IPS DF 6.9 (cell line): ENCODE measurements at regions not wholly inside any gene's neighbourhood (a gene's known extent, or its start where the extent isn't known, plus 50 kb on each side); places are given as distances from the start of the nearest gene placed in this dataset.
"Not testable (repeated sequence)": the region's sequence is repeated elsewhere in the genome, so short reads cannot be mapped to it uniquely, and the experiment has no call there.

Experiments used
- DNase-seq: peaks from one replicate; pipeline ENCODE4 v3.0.0-alpha.2; 2013; ENCODE audit warnings: low read depth, low spot score
- H3K27ac ChIP-seq: one replicate; pipeline ENCODE4 v1.5.1; 2013; ENCODE audit warnings: low read length, control low read depth
- H3K27me3 ChIP-seq: 2 replicates; pipeline ENCODE4 v1.6.1; 2013; ENCODE audit warnings: mild to moderate bottlenecking, low read length; ENCODE audit not compliant: control insufficient read depth, insufficient read depth
- H3K36me3 ChIP-seq: 2 replicates; pipeline ENCODE4 v1.6.1; 2013; ENCODE audit warnings: low read length; ENCODE audit not compliant: control insufficient read depth, insufficient read depth
- H3K4me1 ChIP-seq: 2 replicates; pipeline ENCODE4 v1.6.1; 2013; ENCODE audit warnings: low read length; ENCODE audit not compliant: control insufficient read depth, insufficient read depth
- H3K4me3 ChIP-seq: 2 replicates; pipeline ENCODE4 v1.5.1; 2013; ENCODE audit warnings: mild to moderate bottlenecking, low read length
- H3K9me3 ChIP-seq: 2 replicates; pipeline ENCODE4 v1.6.1; 2013; ENCODE audit warnings: low read length, inconsistent platforms; ENCODE audit not compliant: control insufficient read depth, insufficient read depth
- WGBS: extraction: QIAGEN DNeasy Blood & Tissue Kit; methylation state at CpG from one replicate; pipeline ENCODE4 v1.1.7; 2013; ENCODE audit warnings: mixed read lengths, missing lambda C conversion rate; ENCODE audit not compliant: insufficient read length, insufficient coverage; 5-methylcytosine and 5-hydroxymethylcytosine counted together

DNA sequence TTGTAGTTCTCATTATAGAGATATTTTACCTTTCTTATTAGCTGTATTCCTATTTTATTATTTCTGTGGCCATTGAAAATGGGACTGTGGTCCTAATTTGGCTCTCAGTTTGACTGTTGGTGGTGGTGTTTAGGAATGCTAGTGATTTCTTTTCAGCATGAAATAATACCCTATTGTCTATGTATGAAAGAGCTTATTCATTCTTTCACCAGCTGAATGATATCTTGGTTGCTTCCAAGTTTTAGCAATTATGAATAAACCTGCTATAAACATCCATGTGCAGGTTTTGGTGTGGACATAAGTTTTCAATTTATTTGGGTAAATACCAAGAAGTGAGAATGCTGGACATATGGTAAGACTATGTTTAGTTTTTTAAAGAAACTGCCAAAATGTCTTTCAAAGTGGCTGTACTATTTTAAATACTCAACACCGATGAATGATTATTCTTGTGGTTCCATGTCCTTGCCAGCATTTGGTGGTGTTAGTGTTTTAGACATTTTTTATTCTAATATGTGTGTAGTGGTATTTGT lies 501.6 kb upstream of the GYPC start:
- Histone ChIP-seq H3K27ac (no peak overlapping the region), H3K36me3 (no peaks in the 10 kb centered on the region), H3K9me3 (no peaks in the 10 kb centered on the region), H3K27me3 (no peaks in the 10 kb centered on the region), H3K4me3 (no peak overlapping the region), H3K4me1 (no peaks in the 10 kb centered on the region)
- whole genome bisulfite sequencing, result no CpG with 5 or more reads among the region's 1 CpG
- DNase-seq, result no peak

- not testable (repeated sequence) for H3K4me3 ChIP-seq, DNase-seq, H3K36me3 ChIP-seq, H3K27me3 ChIP-seq, H3K4me1 ChIP-seq, H3K9me3 ChIP-seq, H3K27ac ChIP-seq
- WGBS, result no CpG with 5 or more reads among the region's 4 CpGs
Observed at GRCh38 chr2:126160950-126161349, 495.0 kb upstream of the GYPC start.

GRCh38 chr2:126172631-126173184 lies 483.2 kb upstream of the GYPC start:
- H3K4me3 ChIP-seq, result no peak overlapping the region
- no peak for DNase-seq
- no peaks in the 10 kb centered on the region; the same call in 1 of the 2 replicates for H3K27me3 ChIP-seq
- H3K36me3 ChIP-seq, result no peaks in the 10 kb centered on the region
- H3K9me3 ChIP-seq, result no peaks in the 10 kb centered on the region
- H3K4me1 ChIP-seq, result no peaks in the 10 kb centered on the region; the same call in 1 of the 2 replicates
- no CpG with 5 or more reads among the region's 6 CpGs for WGBS
- H3K27ac ChIP-seq, result no peak overlapping the region

DNA sequence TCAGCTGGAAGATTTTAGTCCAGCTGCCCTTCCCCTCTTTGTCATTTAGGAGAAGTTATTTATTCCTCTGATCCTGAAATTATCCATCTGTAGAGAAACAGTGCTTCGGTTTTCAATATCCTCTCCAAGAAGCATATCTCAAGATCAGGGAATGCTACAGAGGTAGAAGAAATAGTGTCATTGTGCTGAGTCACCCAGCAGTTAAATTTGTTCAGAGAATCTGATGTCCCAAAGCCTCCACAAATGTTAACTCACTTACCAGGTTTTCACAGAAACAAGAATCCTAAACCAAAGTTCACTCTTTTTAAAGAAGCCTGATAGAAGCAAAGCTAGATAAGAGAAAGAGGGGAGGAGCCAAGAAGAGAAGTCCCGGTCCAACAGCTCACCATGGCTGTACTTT lies 480.7 kb upstream of the GYPC start:
- DNase-seq, result no peak
- Histone ChIP-seq H3K27ac (no peak overlapping the region), H3K36me3 (no peaks in the 10 kb centered on the region), H3K4me3 (no peak overlapping the region), H3K27me3 (no peaks in the 10 kb centered on the region; the same call in 1 of the 2 replicates), H3K4me1 (no peaks in the 10 kb centered on the region; the same call in 1 of the 2 replicates), H3K9me3 (no peaks in the 10 kb centered on the region)
- no CpG with 5 or more reads among the region's 2 CpGs for WGBS

DNA sequence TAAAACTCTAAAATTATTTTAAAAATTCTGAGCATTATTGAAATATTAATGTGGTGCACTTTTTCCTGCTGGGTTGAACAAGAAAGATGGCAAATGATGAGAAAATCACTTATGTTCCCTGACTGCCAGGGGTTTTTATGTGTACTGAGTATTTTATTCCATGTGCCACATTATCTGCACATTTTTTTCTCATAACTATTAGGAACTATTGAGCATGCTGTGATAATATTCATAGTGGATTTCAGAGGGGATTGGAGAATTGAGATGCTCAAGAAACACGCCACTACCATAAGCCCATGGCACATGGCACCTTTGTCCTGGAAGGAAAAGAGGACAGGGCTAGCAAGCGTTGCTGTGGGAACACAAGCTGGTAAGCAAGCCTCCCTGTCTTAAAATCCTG lies 478.5 kb upstream of the GYPC start:
- Histone ChIP-seq H3K9me3 (no peaks in the 10 kb centered on the region), H3K27me3 (no peaks in the 10 kb centered on the region), H3K27ac (no peak overlapping the region), H3K4me1 (no peaks in the 10 kb centered on the region), H3K36me3 (no peaks in the 10 kb centered on the region), H3K4me3 (no peak overlapping the region)
- no peak for DNase-seq
- WGBS, result no CpG with 5 or more reads among the region's 2 CpGs

DNA sequence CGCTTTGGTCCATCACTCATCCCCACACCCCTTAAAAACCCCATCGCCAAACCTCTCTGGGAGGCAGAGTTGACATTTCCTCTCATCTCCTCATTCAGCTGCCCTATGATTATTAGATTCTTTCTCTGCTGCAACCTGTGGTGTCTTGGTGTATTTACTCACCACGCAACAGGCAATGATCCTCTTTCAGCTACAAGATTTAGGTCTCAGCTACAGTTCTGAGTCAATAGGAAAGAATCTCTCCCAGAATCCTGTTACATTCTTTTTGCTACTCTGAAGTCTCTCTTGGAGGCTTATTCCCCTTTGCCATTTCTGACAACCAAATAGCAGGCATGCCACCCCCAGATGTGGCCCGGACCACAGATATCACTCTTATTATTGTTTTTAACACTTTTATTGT lies 468.3 kb upstream of the GYPC start:
- Histone ChIP-seq H3K27ac (no peak overlapping the region), H3K4me1 (no peaks in the 10 kb centered on the region), H3K4me3 (no peak overlapping the region), H3K9me3 (no peaks in the 10 kb centered on the region), H3K27me3 (no peaks in the 10 kb centered on the region), H3K36me3 (no peaks in the 10 kb centered on the region)
- WGBS, result 100% methylated on average over 2 of the region's 4 CpGs
- DNase-seq, result no peak

DNA sequence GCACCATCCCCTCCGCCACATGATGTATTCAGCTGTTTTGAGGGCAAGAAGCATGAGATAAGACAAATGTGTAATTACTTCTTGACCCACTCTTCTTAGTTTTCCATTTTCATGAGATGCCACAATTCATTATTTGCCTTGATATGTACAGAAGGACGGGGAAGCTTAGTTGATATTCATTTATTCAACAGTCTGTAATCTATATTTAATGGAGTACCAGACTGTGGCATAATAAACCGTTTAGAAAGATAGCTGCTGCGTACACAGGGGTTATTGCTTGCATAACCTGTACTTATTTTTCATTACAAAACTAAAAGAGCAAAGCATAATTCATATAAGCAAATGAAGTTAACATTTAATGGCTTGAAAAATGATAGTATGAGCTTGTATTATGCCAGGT lies 466.4 kb upstream of the GYPC start:
- no peak for DNase-seq

GRCh38 chr2:126200538-126200937 lies 455.4 kb upstream of the GYPC start:
- Histone ChIP-seq H3K36me3 (no peaks in the 10 kb centered on the region), H3K27ac (no peak overlapping the region), H3K4me1 (no peaks in the 10 kb centered on the region), H3K27me3 (no peaks in the 10 kb centered on the region), H3K4me3 (no peak overlapping the region), H3K9me3 (no peaks in the 10 kb centered on the region)
- WGBS, result no CpG with 5 or more reads among the region's 3 CpGs
- DNase-seq, result no peak

More for the DNA sequence above, 466.4 kb upstream of the GYPC start:
- no CpG with 5 or more reads among the region's 4 CpGs for WGBS
- no peaks in the 10 kb centered on the region for H3K27me3 ChIP-seq
- H3K4me1 ChIP-seq, result no peaks in the 10 kb centered on the region
- no peaks in the 10 kb centered on the region for H3K9me3 ChIP-seq
- H3K4me3 ChIP-seq, result no peak overlapping the region
- no peak overlapping the region for H3K27ac ChIP-seq
- H3K36me3 ChIP-seq, result no peaks in the 10 kb centered on the region

DNA sequence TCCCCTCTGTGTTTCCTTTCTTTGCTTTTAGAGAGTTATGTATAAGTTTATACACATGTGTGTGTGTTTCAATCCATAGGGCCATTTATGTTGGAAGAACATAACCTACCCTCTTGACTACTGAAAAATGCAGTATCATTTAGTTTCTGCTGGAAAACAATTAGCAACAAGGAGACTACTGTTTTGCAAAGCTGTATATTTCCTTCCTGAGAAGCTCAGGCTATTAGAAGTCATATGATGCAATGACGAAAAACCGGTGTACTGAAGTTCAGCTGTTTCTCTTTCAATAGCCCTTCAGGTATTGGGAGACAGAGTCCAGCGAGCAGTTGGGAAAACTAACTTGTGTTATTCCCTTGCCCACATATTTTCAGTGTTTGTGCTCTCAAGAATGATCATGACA lies 447.7 kb upstream of the GYPC start:
- WGBS, result no CpG with 5 or more reads among the region's 3 CpGs
- Histone ChIP-seq H3K4me3 (no peak overlapping the region), H3K27me3 (no peaks in the 10 kb centered on the region), H3K9me3 (no peaks in the 10 kb centered on the region), H3K27ac (no peak overlapping the region), H3K4me1 (no peaks in the 10 kb centered on the region), H3K36me3 (no peaks in the 10 kb centered on the region)
- DNase-seq, result no peak

- H3K9me3 ChIP-seq, result no peaks in the 10 kb centered on the region
- no peaks in the 10 kb centered on the region for H3K4me1 ChIP-seq
- H3K4me3 ChIP-seq, result no peak overlapping the region
- H3K36me3 ChIP-seq, result no peaks in the 10 kb centered on the region
- no peak for DNase-seq
- no peak overlapping the region for H3K27ac ChIP-seq
- H3K27me3 ChIP-seq, result no peaks in the 10 kb centered on the region
- WGBS, result no CpG with 5 or more reads among the region's 2 CpGs
Observed at GRCh38 chr2:126212735-126213134, 443.2 kb upstream of the GYPC start.

GRCh38 chr2:126219081-126219480 lies 436.9 kb upstream of the GYPC start:
- Histone ChIP-seq H3K4me1 (no peaks in the 10 kb centered on the region), H3K36me3 (no peaks in the 10 kb centered on the region), H3K9me3 (no peaks in the 10 kb centered on the region), H3K4me3 (no peak overlapping the region), H3K27me3 (no peaks in the 10 kb centered on the region), H3K27ac (no peak overlapping the region)
- no peak for DNase-seq
- no CpG with 5 or more reads among the region's 4 CpGs for WGBS
